ENCODE measurements at regions not wholly inside any gene's neighbourhood (a gene's known extent, or its start where the extent isn't known, plus 50 kb on each side); places are given as distances from the start of the nearest gene placed in this dataset.

GRCh38 chr10:2414039-2414438 is 653.3 kb upstream of the PFKP start:
- TF ChIP-seq SP1 (IDR thresholded peaks at IDR 0.05) (no peak), FOXA1 (IDR thresholded peaks at IDR 0.05) (no peak)
